B cell (primary cell): ENCODE measurements at regions not wholly inside any gene's neighbourhood (a gene's known extent, or its start where the extent isn't known, plus 50 kb on each side); places are given as distances from the start of the nearest gene placed in this dataset.
A peak's percentile ranks its signal among the peaks of the same experiment; 100 is the strongest.

Source experiments
- ATAC-seq: fragments of 200-7000 bp; cut with Tn5 transposase; one replicate; pipeline ENCODE4 v1.10.0; 2021; ENCODE audit warnings: low read depth, mild to moderate bottlenecking, moderate number of reproducible peaks, moderate library complexity
- CTCF ChIA-PET: fragments of 350-600 bp; sonication (Branson Sonifier 250); formaldehyde crosslinking; loops from one replicate; lab custom pipeline; 2021; ENCODE audit warnings: antibody characterized with exemption, inconsistent platforms; lab: Charles Lee
- POLR2A ChIA-PET: fragments of 350-600 bp; sonication (Branson Sonifier 250); formaldehyde crosslinking; loops from one replicate; lab custom pipeline; 2021; ENCODE audit warnings: antibody characterized with exemption; lab: Charles Lee
- DNase-seq: peaks from one replicate; pipeline ENCODE4 v3.0.0; 2013
- H2AFZ ChIP-seq: 2 replicates; pipeline ENCODE4 v1.6.1; 2012; ENCODE audit warnings: mild to moderate bottlenecking, low read depth, low read length; ENCODE audit not compliant: insufficient read depth, poor library complexity, severe bottlenecking
- H3K27ac ChIP-seq, 2 donors: 1 replicate in 1 of 2; 2 replicates in 1 of 2; pipeline ENCODE4 v1.5.1; 2012 to 2013; ENCODE audit warnings: low read length in 2 of 2, mild to moderate bottlenecking in 2 of 2, moderate library complexity in 1 of 2
- H3K27me3 ChIP-seq, 4 experiments: fragments of 200-600 bp in 1 of 4; sonication (generic) in 1 of 4; replicated peaks in 1 of 4; 1 replicate in 2 of 4; 2 replicates in 2 of 4; pipeline versions ENCODE4 v1.6.1 to v1.7.0; 2013 to 2016; ENCODE audit warnings: low read length in 3 of 4, mild to moderate bottlenecking in 2 of 4, mixed read lengths in 1 of 4, moderate library complexity in 1 of 4; ENCODE audit not compliant: insufficient read depth in 4 of 4, control insufficient read depth in 3 of 4; ENCODE audit errors: control extremely low read depth in 1 of 4
- H3K36me3 ChIP-seq, 2 experiments: replicated peaks in 1 of 2; 1 replicate in 1 of 2; 2 replicates in 1 of 2; pipeline versions ENCODE4 v1.6.1 to v1.7.1; 2013; ENCODE audit warnings: low read length in 1 of 2; ENCODE audit not compliant: insufficient read depth in 2 of 2, control insufficient read depth in 1 of 2; ENCODE audit errors: control extremely low read depth in 1 of 2, extremely low read depth in 1 of 2
- H3K4me1 ChIP-seq, 2 donors: fragments of 200-600 bp in 1 of 2; sonication (generic) in 1 of 2; 1 replicate in 1 of 2; 2 replicates in 1 of 2; pipeline versions ENCODE4 v1.5.1 to v1.6.1; 2013 to 2017; ENCODE audit warnings: low read length in 2 of 2; ENCODE audit not compliant: control insufficient read depth in 2 of 2, insufficient read depth in 2 of 2
- H3K4me2 ChIP-seq: replicated peaks from 2 replicates; pipeline ENCODE3; 2012; ENCODE audit warnings: mild to moderate bottlenecking, low read depth, low read length; ENCODE audit not compliant: poor library complexity, severe bottlenecking
- H3K4me3 ChIP-seq, 5 experiments: fragments of 200-600 bp in 1 of 5; sonication (generic) in 1 of 5; 1 replicate in 3 of 5; 2 replicates in 2 of 5; pipeline versions ENCODE4 v1.5.1 to v1.7.0; 2011 to 2016; ENCODE audit warnings: low read length in 4 of 5, mild to moderate bottlenecking in 4 of 5, low read depth in 2 of 5, control low read depth in 1 of 5, moderate library complexity in 1 of 5; ENCODE audit not compliant: insufficient read depth in 1 of 5; ENCODE audit errors: control extremely low read depth in 1 of 5, extremely low read depth in 1 of 5
- H3K79me2 ChIP-seq: fragments of 200-600 bp; sonication (generic); one replicate; pipeline ENCODE4 v1.6.0; 2016; ENCODE audit warnings: low read length; ENCODE audit not compliant: control insufficient read depth, insufficient read depth
- H3K9ac ChIP-seq: fragments of 200-600 bp; sonication (generic); 2 replicates; pipeline ENCODE4 v1.6.1; 2017; ENCODE audit warnings: mild to moderate bottlenecking, low read length, moderate library complexity
- H3K9me3 ChIP-seq, 3 donors: one replicate each; pipeline versions ENCODE4 v1.6.1 to v1.7.1; 2013; ENCODE audit warnings: low read length in 2 of 3; ENCODE audit not compliant: control insufficient read depth in 2 of 3, insufficient read depth in 1 of 3; ENCODE audit errors: control extremely low read depth in 1 of 3
- H4K20me1 ChIP-seq: 2 replicates; pipeline ENCODE4 v1.6.0; 2012; ENCODE audit warnings: mild to moderate bottlenecking, low read length; ENCODE audit not compliant: insufficient read depth, control insufficient read depth, poor library complexity, severe bottlenecking
- H3K27ac Mint-ChIP-seq: one replicate; pipeline ENCODE4 v1.8.0; 2021; ENCODE audit warnings: mixed read lengths
- H3K27me3 Mint-ChIP-seq: one replicate; pipeline ENCODE4 v1.8.0; 2021; ENCODE audit warnings: mixed read lengths
- H3K4me1 Mint-ChIP-seq: one replicate; pipeline ENCODE4 v1.8.0; 2021; ENCODE audit warnings: mixed read lengths
- H3K4me3 Mint-ChIP-seq: one replicate; pipeline ENCODE4 v1.8.0; 2021; ENCODE audit warnings: mixed read lengths
- H3K9me3 Mint-ChIP-seq: one replicate; pipeline ENCODE4 v1.8.0; 2022; ENCODE audit warnings: mixed read lengths; ENCODE audit not compliant: insufficient read depth
- CTCF ChIP-seq: fragments of 200-600 bp; IDR thresholded peaks from one replicate; pipeline ENCODE4 v1.8.0; 2022; ENCODE audit warnings: antibody characterized with exemption, mild to moderate bottlenecking
- EZH2 ChIP-seq: IDR thresholded peaks from 2 replicates; pipeline ENCODE4 v1.6.1; 2012; ENCODE audit warnings: borderline replicate concordance, low read depth, mild to moderate bottlenecking, moderate library complexity, low read length; ENCODE audit not compliant: insufficient read depth, poor library complexity, severe bottlenecking
- WGBS: methylation state at CpG from one replicate; pipeline ENCODE4 v1.1.5; 2013; ENCODE audit warnings: missing lambda C conversion rate; ENCODE audit not compliant: insufficient coverage; 5-methylcytosine and 5-hydroxymethylcytosine counted together
- intact Hi-C: fragments of 100-400 bp; cut with micrococcal nuclease; formaldehyde crosslinking; loops from one replicate; pipeline ENCODE4 v1.10.0; 2022

DNA sequence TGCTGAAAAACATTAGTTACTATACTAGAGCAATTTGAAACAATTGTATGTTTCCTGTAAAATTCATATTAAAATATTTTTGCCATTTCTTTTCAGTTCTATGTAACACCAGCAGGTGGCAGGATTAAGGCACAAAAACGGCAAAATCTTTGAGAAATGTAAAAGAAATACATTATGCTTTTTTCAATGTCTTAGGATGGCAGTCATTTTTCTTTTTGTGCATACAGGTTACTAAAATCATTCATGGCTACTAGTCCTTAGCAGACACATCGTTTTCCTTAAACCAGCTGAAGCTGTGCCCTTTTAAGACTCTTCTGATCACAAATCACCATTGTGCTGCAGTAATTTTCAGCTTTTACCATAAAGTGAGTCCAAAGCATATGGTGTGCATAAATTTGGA is 800.7 kb upstream of the SLITRK5 start:
- ATAC-seq (no peak), DNase-seq (no peak)
- CTCF ChIA-PET, result no interaction called here
- POLR2A ChIA-PET, result no interaction called here
- Mint-ChIP-seq H3K4me3 (no peak overlapping the region), H3K4me1 (no peaks in the 10 kb centered on the region), H3K27ac (no peak overlapping the region), H3K27me3 (no peaks in the 10 kb centered on the region), H3K9me3 (no peaks in the 10 kb centered on the region)
- no peak for TF ChIP-seq EZH2
- TF ChIP-seq CTCF, result peak; percentile 32
- Histone ChIP-seq H3K79me2 (no peaks in the 10 kb centered on the region), H3K9me3 (no peaks in the 10 kb centered on the region), H2AFZ (no peak overlapping the region), H3K4me1 (no peaks in the 10 kb centered on the region), H3K4me3 (no peak overlapping the region), H3K36me3 (no peaks in the 10 kb centered on the region), H4K20me1 (no peaks in the 10 kb centered on the region), H3K27ac (no peak overlapping the region), H3K9ac (no peak overlapping the region), H3K27me3 (no peaks in the 10 kb centered on the region), H3K4me2 (no peak overlapping the region)
- intact Hi-C loops, result no loop called here
- WGBS, result no CpG with 5 or more reads among the region's 2 CpGs

DNA sequence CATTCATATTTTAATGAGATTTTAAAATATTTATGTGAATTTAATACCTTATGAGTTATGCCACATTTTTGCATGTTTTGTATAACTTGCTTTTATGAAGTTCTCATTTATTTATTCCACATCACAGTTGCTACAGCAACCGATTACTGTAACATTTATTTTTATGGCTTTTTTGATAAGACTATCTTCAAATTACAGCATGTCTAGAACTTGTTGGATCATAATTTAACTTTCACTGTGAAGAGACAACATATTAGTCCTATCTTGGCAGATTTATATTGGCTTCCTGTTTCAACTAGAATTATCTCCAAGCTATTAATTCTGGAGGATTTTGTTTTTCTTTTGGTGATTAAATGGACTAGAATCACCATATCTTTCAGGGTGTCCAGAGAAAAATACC is 793.7 kb upstream of the SLITRK5 start:
- H3K36me3 ChIP-seq, result no peaks in the 10 kb centered on the region
- H2AFZ ChIP-seq, result no peak overlapping the region
- H3K4me3 ChIP-seq, result no peak overlapping the region
- H4K20me1 ChIP-seq, result no peaks in the 10 kb centered on the region
- TF ChIP-seq EZH2 (no peak), CTCF (no peak)
- no peak overlapping the region for H3K9ac ChIP-seq
- ChIA-PET CTCF (no interaction called here), POLR2A (no interaction called here)
- intact Hi-C loops, result no loop called here
- no peaks in the 10 kb centered on the region for H3K27me3 ChIP-seq
- Mint-ChIP-seq H3K4me3 (no peak overlapping the region), H3K4me1 (no peaks in the 10 kb centered on the region), H3K9me3 (no peaks in the 10 kb centered on the region), H3K27ac (no peak overlapping the region), H3K27me3 (no peaks in the 10 kb centered on the region)
- DNase-seq, result no peak
- WGBS, result no CpG with 5 or more reads among the region's 1 CpG
- ATAC-seq, result no peak
- H3K4me2 ChIP-seq, result no peak overlapping the region
- H3K79me2 ChIP-seq, result no peaks in the 10 kb centered on the region
- H3K27ac ChIP-seq, result no peak overlapping the region
- no peaks in the 10 kb centered on the region for H3K4me1 ChIP-seq
- peaks cover 0 to 2% (median 0%) of the 10 kb centered on the region in 3 donors for H3K9me3 ChIP-seq
